GM19467 (cell line): ENCODE measurements at regions not wholly inside any gene's neighbourhood (a gene's known extent, or its start where the extent isn't known, plus 50 kb on each side); places are given as distances from the start of the nearest gene placed in this dataset.
"Not testable (repeated sequence)": the region's sequence is repeated elsewhere in the genome, so short reads cannot be mapped to it uniquely, and the experiment has no call there.

Experiments used
- ATAC-seq: cut with Tn5 transposase; IDR thresholded peaks from one replicate; pipeline ENCODE4 v1.9.1; 2021; ENCODE audit warnings: mild to moderate bottlenecking, moderate library complexity; ENCODE audit not compliant: unreplicated experiment

GRCh38 chr11:13782390-13783075 is 114.1 kb downstream of the FAR1 start:
- ATAC-seq, result no peak

- no peak for ATAC-seq
These were observed 116.0 kb downstream of the FAR1 start for GRCh38 chr11:13784441-13784840.

GRCh38 chr11:13784855-13785254 is 116.4 kb downstream of the FAR1 start:
- ATAC-seq, result no peak

- ATAC-seq, result no peak
These were observed 118.2 kb downstream of the FAR1 start for GRCh38 chr11:13786688-13787087.

GRCh38 chr11:13797616-13798015 is 129.1 kb downstream of the FAR1 start:
- not testable (repeated sequence) for ATAC-seq

- ATAC-seq, result no peak
These were observed 132.4 kb downstream of the FAR1 start for GRCh38 chr11:13800901-13801300.

- no peak for ATAC-seq
These were observed 144.2 kb upstream of the SPON1 start for GRCh38 chr11:13818325-13818724.

GRCh38 chr11:13826505-13827278 is 135.8 kb upstream of the SPON1 start:
- ATAC-seq, result no peak

- no peak for ATAC-seq
These were observed 130.8 kb upstream of the SPON1 start for GRCh38 chr11:13831696-13832095.

GRCh38 chr11:13834463-13834862 is 128.1 kb upstream of the SPON1 start:
- ATAC-seq, result no peak

GRCh38 chr11:13836666-13837065 is 125.9 kb upstream of the SPON1 start:
- ATAC-seq, result no peak

GRCh38 chr11:13837286-13837685 is 125.2 kb upstream of the SPON1 start:
- no peak for ATAC-seq

- no peak for ATAC-seq
These were observed 121.1 kb upstream of the SPON1 start for GRCh38 chr11:13841393-13841792.

- ATAC-seq, result no peak
These were observed 114.5 kb upstream of the SPON1 start for GRCh38 chr11:13848031-13848430.

- no peak for ATAC-seq
These were observed 112.1 kb upstream of the SPON1 start for GRCh38 chr11:13850231-13851005.

GRCh38 chr11:13851691-13852090 is 110.8 kb upstream of the SPON1 start:
- ATAC-seq, result no peak

- ATAC-seq, result no peak
These were observed 110.0 kb upstream of the SPON1 start for GRCh38 chr11:13852481-13852880.

GRCh38 chr11:13857828-13858227 is 104.7 kb upstream of the SPON1 start:
- ATAC-seq, result no peak

GRCh38 chr11:13859892-13860291 is 102.6 kb upstream of the SPON1 start:
- ATAC-seq, result no peak

- peak; percentile 80 for ATAC-seq
These were observed 101.1 kb upstream of the SPON1 start for GRCh38 chr11:13861411-13861810.

GRCh38 chr11:13862845-13863392 is 99.6 kb upstream of the SPON1 start:
- ATAC-seq, result no peak
